ENCODE measurements at regions not wholly inside any gene's neighbourhood (a gene's known extent, or its start where the extent isn't known, plus 50 kb on each side); places are given as distances from the start of the nearest gene placed in this dataset.

DNA sequence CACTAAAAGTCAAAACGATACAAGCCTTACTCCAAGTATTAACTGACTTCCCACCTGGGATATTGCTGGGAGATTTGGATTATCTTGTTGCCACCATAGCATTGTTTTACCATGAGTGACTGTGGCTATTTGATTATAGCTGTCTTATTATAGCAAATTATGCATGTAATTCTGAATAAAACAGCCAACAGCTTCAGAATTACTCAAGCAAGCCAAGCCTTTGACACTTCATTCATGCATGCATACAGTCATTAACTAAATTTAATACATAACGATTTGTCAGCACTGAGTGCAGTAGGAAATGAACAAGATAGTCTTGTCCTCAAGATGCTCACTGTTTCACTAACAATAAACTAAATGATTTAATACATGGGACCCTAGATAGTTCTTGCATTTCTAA lies 133.0 kb upstream of the FRMD6 start:
- DNase-seq, result no peak

DNA sequence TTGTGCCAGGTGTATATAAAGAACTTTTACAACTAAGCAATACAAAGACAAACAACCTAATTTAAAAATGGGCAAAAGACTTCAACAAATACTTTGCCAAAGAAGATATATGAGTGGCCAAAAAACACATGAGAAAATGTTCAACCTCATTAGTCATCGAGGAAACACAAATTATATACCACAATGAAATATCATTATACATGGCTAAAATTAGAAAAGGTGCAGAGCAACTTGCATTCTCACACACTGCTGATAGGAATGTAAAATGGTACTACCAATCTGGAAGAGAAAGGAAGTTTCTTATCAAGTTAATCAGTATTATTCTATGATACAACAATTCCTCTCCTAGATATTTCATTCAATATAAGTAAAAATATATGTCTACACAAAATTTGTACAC lies 131.6 kb upstream of the FRMD6 start:
- no peak for DNase-seq

DNA sequence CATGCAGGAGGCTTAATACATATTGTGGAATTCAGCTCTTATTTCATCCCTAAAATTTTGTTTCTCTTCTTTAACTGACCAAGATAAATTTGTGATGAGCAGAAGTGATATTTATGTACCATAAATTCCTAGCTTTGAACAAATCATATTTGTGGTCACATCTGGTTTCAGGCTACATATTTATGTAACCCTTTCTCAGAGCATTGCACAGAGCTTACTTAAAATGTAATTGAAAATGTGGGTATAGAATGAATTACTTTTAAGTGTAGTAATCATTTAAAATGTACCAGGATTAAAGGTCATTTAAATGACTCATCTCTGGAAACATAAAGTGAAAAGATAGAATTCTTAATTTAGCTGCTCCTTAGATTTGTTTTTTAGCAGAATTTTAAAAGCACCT lies 129.9 kb upstream of the FRMD6 start:
- no peak for DNase-seq

DNA sequence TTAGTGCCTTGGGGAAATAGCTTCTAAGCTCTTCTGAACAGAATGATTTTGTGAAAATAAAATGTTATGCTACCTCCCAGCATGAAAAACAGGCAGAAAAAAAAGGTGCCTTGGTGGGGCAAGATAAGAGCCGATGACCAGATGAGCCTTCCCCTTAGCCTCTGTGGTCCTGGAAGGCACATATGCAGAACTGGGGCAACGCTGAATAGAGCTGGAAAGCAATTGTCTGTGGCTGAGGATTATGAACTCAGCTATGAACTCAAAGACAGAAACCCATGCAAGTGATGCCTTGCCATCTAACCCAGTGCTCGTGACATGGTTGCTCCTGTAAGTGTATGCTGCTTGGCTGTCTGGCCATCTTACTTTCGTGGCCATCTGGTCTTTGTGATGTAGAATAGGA lies 128.5 kb upstream of the FRMD6 start:
- no peak for DNase-seq

DNA sequence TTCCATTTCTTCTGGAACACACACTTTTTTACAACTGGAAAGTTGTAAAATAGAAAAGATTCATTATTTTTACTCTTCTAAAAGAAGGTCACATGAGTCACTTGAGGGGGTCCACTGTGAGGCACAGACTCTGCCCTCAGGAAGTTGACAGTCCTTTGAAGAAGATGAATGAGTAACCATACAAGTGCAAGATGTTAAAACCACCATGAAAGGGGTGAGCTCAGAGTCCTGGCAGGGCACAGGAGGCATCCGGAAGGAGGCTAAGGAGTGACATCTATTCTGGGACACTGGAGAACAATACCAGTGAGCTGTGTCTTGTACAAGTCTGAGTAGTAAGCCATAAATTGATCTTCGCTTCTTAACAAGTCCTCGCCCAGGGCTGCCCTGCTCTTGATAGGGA lies 126.0 kb upstream of the FRMD6 start:
- no peak for DNase-seq

DNA sequence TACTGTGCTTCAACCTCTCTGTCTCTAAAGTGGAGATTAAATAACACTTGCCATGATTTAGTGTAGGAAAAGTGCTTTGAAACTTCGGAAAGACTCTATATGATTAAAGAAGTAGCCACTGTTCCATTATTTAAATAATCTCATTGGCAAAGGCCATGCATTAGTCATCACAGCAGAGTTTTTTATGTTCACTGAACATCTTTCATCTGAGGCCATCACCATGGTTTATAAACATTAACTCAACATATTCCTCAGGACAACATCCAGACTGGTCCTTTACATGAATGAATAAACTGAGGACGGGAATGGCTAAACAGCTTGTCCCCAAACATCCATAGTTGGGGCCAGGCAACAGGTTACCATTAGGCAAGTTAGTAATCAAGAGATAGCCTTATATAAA lies 124.6 kb upstream of the FRMD6 start:
- DNase-seq, result no peak

DNA sequence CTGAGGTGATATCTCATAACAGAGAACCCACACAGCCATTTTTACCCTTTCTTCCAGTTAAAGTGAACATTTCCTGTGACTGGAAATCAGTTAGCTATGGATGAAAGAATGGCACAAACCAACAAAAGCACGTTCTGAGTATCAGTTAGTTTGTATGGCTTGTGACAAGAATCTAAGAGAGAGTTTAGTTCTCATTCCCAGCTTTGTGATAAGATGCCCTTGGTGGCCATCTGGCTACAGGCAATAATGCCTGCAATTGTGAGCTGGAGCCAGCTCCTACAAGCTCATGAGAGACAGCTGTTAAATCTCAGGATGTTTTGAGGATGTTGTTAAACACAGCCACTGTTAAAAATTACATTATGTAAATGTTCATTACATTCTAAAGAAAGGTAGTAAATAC lies 122.0 kb upstream of the FRMD6 start:
- DNase-seq, result no peak

DNA sequence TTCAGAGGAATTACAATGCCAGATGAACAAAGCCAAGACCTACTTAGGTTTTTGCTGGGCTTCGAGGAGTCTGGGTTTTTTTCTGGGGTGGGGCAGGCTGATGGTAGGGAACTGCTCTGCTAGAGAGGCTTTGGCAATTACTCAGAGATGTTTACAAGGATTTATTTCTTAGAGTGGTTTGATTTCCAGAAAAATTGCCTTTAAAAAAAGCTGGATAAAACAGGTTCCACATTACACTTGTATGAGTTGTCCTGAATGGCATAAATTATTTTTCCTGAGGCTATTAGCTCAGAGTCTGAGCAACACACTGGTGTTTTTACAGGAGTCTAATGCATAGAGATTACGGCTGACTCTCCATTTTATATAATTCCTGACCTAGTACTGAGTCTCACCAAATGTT lies 118.5 kb upstream of the FRMD6 start:
- DNase-seq, result no peak

DNA sequence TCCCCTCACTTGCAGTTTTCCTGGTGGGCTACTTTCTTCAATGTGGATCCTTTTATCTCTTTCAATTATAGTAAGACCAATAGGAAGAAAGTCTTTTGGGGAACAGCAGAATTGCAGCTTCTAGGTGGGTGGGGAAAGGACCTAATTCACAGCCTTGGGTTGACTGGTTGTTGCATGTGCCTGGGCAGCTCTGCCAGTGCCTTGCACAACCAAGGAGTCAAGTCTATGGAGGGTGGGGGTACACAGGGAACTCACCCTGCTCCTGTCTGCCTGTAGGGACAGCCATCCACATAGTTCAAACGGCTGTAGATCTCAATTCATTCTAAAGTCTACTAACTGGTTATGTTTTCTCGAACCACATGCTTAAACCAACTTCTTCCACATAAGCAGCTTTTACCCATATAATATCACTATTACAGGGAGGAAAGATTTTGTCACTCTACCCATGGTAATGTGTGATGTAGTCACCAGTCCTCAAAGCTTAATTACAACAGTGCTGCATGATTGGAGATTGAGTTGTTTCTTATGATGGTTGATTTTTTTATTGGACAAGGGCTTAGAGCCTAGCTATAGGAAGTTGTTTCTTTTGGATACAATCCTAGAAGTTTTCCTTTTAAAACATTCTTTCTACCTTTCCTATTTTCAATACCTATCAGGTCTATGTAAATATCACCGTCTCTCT lies 117.7 kb upstream of the FRMD6 start:
- DNase-seq, result no peak

DNA sequence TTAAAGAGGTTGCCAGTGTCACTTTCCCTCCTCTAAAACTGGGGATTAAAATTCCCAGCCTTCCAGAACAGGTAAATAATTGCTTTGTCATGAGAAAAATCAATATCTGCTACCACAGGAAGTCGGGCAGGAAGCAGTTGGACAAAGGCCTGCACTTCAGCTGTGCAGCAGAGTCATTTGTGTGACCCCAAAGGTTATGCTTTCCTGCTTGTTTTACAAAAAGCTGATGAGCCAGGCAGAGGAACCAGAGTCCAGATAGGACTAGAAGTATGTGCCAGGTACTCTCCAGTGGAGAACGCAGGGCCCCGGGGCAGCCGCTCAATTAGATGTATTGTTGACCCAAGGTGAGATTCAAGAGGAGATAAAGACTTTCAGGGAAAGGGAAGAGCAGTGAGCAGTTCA lies 117.1 kb upstream of the FRMD6 start:
- no peak for DNase-seq

DNA sequence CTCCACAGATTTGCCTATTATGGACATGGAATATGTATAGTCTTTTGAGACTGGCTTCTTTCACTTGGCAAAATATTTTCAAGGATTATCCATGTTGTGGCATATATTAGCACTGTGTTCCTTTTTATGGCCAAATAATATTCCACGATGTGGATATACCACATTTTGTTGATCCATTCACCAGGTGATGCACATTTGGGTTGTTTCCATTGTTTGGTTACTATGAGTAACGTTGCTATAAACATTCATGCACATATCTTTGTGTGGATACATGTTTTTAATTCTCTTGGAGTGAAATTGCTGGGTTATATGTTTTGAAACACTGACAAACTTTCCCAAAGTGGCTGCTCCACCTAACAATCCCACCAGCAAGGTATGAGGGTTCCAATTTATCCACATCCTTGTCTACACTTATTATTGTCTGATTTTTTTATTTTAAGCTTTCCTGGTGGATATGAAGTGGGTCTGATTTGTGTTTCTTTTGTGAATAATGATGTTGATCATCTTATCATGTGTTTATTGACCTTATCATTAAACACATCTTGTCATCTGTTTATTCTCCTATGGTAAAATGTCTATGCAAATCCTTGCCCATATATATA lies 116.2 kb upstream of the FRMD6 start:
- no peak for DNase-seq

DNA sequence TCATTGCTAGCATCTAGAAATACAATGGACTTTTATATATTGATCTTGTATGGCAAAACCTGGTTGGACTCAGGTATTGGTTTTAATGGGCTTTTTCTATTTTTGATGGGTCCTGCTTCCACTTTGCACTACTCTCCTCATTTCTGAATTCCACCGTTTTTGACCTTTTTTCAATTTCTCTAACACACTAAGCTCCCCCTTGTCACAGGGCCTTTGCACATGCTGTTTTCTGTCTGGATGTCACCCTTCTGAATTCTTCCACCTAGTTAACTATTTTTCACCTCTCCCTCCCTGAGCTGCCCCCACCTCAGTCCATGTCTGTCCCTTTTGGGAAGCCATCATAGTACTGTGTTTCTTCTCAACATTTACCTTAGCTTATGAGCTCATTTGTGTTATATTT lies 112.7 kb upstream of the FRMD6 start:
- DNase-seq, result no peak

DNA sequence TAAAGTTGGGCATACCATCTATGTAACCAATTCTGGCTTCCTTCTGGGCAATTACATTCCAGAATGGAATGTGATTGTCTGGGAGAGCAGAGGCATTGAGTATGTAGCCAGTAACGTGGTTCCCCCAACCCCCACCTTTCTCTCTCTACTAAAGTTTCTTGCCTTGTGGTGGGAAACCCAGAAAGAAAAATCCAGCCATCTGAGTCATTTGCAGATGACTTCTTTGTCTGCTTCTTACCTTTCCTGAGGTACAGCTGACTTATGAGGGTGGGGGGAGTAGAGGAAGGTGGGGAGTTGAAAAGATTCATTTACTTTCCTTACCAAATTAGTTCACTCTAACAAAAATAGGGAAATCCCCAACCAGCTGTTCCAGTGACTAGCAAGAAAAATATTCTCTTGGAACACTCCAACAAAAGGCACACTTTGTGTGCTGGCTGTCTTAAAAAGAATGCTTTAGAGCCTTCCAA lies 112.1 kb upstream of the FRMD6 start:
- no peak for DNase-seq

DNA sequence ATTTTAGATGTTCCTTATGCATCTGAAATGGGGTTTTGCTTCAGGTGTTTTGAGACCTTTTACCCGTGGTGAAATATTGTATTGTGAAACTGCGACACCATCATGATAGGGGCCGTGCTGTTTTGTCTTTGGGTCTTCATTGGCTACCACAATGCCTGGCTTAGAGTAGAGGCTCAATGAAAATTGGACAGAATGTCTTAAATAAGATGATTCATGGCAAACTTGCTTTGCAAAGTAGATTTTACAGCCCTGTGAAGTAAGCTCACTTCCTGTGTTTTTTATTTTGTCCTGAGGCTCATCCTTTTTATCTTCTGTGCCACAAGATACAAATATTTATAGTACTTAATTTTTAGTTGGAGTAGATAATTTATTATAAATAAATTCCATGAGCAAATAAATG lies 111.3 kb upstream of the FRMD6 start:
- no peak for DNase-seq

DNA sequence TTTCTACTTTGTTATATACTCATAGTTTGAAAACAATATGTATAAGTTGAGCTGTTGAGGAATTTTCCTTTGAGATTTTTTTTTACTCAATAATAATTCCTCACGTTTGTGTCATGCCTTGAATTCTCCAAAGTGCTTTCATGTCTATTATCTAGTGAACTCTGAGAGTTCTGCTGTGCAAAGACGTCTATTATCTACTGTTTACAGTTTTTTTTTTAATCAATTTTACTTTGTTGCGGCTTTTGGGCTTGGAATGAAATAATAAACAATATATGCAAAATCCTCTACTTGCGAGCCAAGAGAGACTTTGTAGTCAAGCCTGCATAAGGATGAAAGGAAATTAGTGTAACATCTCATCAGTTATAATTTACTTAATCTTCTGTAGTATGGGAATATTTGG lies 107.2 kb upstream of the FRMD6 start:
- DNase-seq, result no peak

DNA sequence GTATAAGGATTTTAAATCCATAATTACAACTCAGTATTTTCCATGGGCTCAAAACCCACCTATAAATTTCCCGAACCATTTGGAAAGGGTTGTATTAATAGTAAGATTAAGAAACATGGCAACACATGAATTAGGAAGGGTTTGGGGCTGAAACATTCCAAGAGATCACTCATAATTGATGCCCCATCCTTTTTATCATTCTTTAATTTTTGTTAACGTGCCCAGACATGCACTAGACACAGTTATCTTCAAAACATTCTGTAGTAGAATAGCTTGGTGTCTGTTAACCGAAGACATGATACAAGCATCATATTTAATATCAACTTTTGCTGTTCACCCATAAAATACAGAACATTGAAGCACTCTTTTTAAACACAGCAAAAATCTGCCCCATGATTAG lies 106.8 kb upstream of the FRMD6 start:
- DNase-seq, result no peak

DNA sequence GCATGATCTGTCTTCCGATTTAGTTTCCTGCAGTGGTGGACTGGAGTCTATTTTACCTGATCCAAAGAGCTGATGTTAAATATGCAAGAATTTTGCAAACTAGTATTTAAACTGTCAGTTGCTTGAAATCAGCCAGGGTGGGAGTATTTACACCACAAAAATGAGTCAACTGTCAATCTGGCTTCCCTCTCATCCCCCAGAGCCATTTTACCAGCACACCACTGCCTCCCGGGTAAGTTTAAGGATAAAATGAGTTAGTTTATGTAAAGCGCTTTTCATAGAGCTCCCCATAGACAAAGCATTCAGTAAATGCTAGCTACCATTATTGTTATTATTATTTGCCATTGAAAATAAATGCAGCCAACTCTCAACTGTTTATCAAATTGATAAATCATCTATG lies 106.3 kb upstream of the FRMD6 start:
- DNase-seq, result no peak

DNA sequence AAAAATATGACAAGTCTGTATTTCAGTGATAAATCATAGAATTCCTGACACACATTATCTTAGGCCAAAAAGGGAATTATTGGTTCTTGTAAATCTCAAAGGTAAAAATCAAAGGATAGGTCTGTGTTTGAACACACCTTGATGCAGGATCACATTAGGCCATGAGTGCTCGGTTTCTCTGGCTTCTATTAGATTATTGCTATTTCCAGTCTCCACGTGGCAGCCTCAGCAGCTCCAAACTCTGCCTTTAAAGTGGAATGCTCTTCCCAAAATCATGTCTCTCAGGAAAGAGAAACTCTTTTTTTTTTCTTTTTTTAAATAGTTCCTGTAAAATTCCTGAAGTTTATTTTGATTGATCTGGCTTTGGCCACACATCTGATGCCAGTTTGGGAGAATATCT lies 105.6 kb upstream of the FRMD6 start:
- no peak for DNase-seq

DNA sequence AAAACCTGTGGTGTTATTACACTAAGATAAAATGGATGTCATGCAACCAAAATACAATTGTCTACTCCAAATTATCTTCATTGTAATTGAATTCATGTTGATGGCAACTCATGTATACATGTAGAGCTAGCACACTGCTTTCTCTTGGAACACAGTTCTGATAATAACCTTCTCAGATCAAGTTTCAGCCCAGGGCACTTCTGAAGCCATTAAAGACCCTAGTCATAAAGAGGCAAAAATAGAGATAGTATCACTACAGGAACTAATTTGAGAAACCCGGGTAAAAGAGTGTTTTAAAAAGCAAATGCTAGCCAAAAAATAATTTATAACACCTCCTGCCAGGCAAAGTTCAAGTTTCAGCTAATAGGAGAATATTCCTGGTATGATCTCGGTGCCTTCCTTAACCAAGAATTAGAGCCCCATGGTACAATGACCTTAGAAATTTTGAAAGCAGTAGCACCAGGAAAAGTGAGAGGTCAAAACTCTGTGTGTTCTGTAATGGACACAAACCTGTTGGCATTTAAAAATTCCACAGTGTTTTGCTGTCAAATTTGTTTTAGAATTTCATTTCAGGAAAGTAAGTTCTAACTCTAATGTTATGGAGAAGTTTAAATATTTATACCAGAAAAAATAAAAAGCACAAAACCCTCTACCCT lies 105.0 kb upstream of the FRMD6 start:
- DNase-seq, result no peak

DNA sequence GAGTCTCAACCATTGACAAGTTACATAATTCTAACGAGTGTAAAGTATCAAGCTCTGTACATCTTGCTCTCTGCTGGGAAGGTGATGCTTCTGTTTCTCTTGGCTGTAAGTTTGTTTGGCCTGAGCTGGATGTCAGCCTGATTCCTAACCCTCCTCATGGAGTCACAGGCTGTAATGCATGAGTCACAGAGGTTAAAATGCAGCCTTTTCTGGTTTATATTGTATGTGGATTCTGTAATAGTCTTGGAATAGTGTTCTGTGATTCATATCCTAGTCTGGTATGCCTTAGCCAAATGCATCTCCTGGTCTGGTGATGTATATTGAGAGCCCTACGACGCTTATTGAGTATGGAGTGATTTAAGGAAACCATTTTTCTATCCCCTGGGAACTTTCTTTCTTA lies 104.5 kb upstream of the FRMD6 start:
- peak; percentile 78 for DNase-seq

DNA sequence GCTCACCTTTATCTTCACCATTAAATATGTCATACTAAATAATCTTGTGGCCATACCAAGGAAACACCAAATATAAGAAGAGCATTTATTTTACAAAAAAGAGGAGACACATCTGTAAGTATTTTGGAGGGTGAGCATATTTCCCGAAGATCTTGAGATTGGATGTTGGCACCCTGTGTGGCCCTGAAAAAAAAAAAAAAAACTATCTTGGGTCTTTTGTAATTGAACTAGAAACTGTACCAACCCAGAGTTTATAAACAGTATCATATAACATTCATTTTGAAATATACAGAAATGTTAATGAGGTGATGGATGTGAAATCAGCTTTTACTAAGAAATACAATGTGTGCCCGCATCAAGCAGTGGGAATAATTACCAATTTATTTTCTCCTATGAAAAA lies 104.0 kb upstream of the FRMD6 start:
- DNase-seq, result no peak

DNA sequence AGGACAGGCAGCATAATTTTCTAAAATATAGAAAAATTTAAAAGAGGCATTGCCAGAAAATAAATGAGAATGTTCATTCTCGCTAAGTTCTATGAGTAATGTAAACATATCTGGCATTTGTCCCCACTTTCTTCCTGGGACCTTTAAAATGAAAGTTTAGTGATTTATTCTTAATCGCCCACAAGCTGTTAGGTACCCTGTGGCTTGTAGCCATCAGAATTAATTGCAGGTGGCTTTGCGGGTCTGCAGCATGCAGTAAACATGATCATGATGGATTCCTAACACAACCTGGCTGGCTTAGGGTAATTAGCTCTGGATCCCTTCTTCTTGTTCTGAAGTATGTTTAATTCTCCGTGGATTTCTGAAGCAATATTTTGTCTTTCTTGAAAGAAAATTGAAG lies 103.5 kb upstream of the FRMD6 start:
- no peak for DNase-seq

DNA sequence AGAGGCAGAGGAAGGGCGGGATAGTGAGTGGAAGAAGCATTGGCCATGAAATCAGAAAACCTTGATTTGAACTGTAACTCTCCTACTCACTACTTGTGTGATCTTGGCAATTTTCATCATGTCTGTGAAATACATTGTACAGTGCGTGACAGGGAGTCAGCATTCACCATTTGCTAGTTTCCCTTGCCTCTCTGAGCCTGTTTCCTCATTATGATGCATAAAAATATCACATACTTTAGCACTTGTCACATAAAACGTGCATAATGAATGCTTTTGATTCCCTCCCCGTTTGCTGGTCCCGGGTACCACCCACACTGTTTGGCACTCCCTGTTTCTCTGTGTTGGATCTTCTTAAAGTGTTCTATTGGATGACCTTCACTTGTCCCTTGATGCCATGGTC lies 101.1 kb upstream of the FRMD6 start:
- no peak for DNase-seq

DNA sequence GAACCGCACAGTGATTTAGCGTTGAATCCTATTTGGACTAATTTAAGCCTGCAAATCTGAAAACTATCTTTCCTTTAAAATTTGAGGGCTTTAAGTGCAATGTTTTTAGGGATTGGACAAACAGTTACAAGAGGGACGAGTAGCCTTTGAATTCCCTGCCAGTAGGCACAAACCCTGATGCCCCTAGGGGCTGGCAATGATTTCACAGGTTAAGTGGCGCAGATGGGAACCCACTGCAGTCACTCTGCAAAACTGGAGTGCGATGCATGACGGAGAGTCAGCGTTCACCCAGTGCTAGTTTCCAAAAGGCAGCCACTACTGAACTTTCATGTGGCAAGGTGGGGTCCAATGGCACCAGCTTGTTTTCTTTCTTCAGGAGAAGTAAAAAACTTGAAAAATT lies 99.4 kb upstream of the FRMD6 start:
- no peak for DNase-seq
